SK-N-SH treated with all-trans-retinoic acid at 6 μM for 48 hours (cell line): ENCODE measurements at regions not wholly inside any gene's neighbourhood (a gene's known extent, or its start where the extent isn't known, plus 50 kb on each side); places are given as distances from the start of the nearest gene placed in this dataset.

ENCODE experiments used
- ATAC-seq: fragments of 200-7000 bp; cut with Tn5 transposase; 3 replicates; pipeline ENCODE4 v1.9.1; 2020; ENCODE audit warnings: mild to moderate bottlenecking, moderate library complexity
- BACH2 ChIP-seq: fragments of 250-450 bp; sonication (Bioruptor Pico); IDR thresholded peaks from 2 replicates; pipeline ENCODE4 v1.9.0; 2021; ENCODE audit warnings: mild to moderate bottlenecking, borderline replicate concordance
- CSRNP3 ChIP-seq: fragments of 250-450 bp; sonication (Bioruptor Pico); IDR thresholded peaks from 2 replicates; pipeline ENCODE4 v1.5.1; 2021; ENCODE audit warnings: mild to moderate bottlenecking, moderate library complexity
- ESRRG ChIP-seq: fragments of 250-450 bp; sonication (Bioruptor Pico); IDR thresholded peaks from 2 replicates; pipeline ENCODE4 v1.6.1; 2021; ENCODE audit warnings: mild to moderate bottlenecking
- GLIS3 ChIP-seq: fragments of 250-450 bp; sonication (Bioruptor Pico); IDR thresholded peaks from 2 replicates; pipeline ENCODE4 v1.5.0; 2020; ENCODE audit warnings: mild to moderate bottlenecking, moderate library complexity
- ISL1 ChIP-seq: fragments of 250-450 bp; sonication (Bioruptor Pico); IDR thresholded peaks from 2 replicates; pipeline ENCODE4 v2.1.2; 2022; ENCODE audit warnings: mild to moderate bottlenecking, moderate library complexity
- POU6F1 ChIP-seq: fragments of 250-450 bp; sonication (Bioruptor Pico); IDR thresholded peaks from 2 replicates; pipeline ENCODE4 v1.8.0; 2021; ENCODE audit warnings: low read depth, mild to moderate bottlenecking, moderate library complexity, borderline replicate concordance
- PPARA ChIP-seq: fragments of 250-450 bp; sonication (Bioruptor Pico); IDR thresholded peaks from 2 replicates; pipeline ENCODE4 v1.5.0; 2020; ENCODE audit warnings: mild to moderate bottlenecking, borderline replicate concordance
- RARB ChIP-seq: fragments of 250-450 bp; sonication (Bioruptor Pico); IDR thresholded peaks from 2 replicates; pipeline ENCODE4 v1.8.0; 2021; ENCODE audit warnings: mild to moderate bottlenecking, moderate library complexity
- TCF4 ChIP-seq: fragments of 250-450 bp; sonication (Bioruptor Pico); IDR thresholded peaks from 2 replicates; pipeline ENCODE4 v1.8.0; 2021; ENCODE audit warnings: mild to moderate bottlenecking, moderate library complexity, borderline replicate concordance
- TOX ChIP-seq: fragments of 250-450 bp; sonication (Bioruptor Pico); IDR thresholded peaks from 2 replicates; pipeline ENCODE4 v1.8.0; 2021; ENCODE audit warnings: mild to moderate bottlenecking, moderate library complexity, borderline replicate concordance
- TSHZ2 ChIP-seq: fragments of 250-450 bp; sonication (Bioruptor Pico); IDR thresholded peaks from 2 replicates; pipeline ENCODE4 v1.5.0; 2020; ENCODE audit warnings: mild to moderate bottlenecking, moderate library complexity
- ZC3H10 ChIP-seq: fragments of 250-450 bp; sonication (Bioruptor Pico); IDR thresholded peaks from 2 replicates; pipeline ENCODE4 v1.5.1; 2021; ENCODE audit warnings: mild to moderate bottlenecking, moderate library complexity
- ZFP3 ChIP-seq: fragments of 250-450 bp; sonication (Bioruptor Pico); IDR thresholded peaks from 2 replicates; pipeline ENCODE4 v1.5.0; 2020; ENCODE audit warnings: mild to moderate bottlenecking, moderate library complexity
- ZFP30 ChIP-seq: fragments of 450-650 bp; formaldehyde crosslinking; IDR thresholded peaks from 2 replicates; pipeline ENCODE4 v1.5.0; 2022; ENCODE audit warnings: mild to moderate bottlenecking, moderate library complexity
- ZNF565 ChIP-seq: fragments of 450-650 bp; formaldehyde crosslinking; conservative IDR thresholded peaks from 2 replicates; pipeline ENCODE4 v1.5.0; 2020; ENCODE audit warnings: low read depth, mild to moderate bottlenecking, moderate library complexity
- ZNF8 ChIP-seq: fragments of 450-650 bp; formaldehyde crosslinking; IDR thresholded peaks from 2 replicates; pipeline ENCODE4 v1.5.0; 2020; ENCODE audit warnings: mild to moderate bottlenecking, moderate library complexity

- TF ChIP-seq ZC3H10 = no peak
- no peak for TF ChIP-seq RARB (CRISPR knock-in tag)
- TF ChIP-seq ZFP30 (CRISPR knock-in tag) = no peak
- TF ChIP-seq GLIS3 (CRISPR knock-in tag) = no peak
- no peak for TF ChIP-seq CSRNP3 (CRISPR knock-in tag)
- TF ChIP-seq ZNF8 (CRISPR knock-in tag) = no peak
- ATAC-seq = no peak
These were observed 50.0 kb upstream of the TRPM1 start for GRCh38 chr15:31151301-31152233.

- TF ChIP-seq TOX (no peak), POU6F1 (no peak), ZNF565 (CRISPR knock-in tag) (no peak), TSHZ2 (CRISPR knock-in tag) (no peak)
- ATAC-seq = no peak
These were observed 52.0 kb upstream of the TRPM1 start for GRCh38 chr15:31153531-31153930.

- no peak for ATAC-seq
- TF ChIP-seq ZNF565 (CRISPR knock-in tag) (no peak), BACH2 (no peak), RARB (CRISPR knock-in tag) (no peak), CSRNP3 (CRISPR knock-in tag) (no peak), ZC3H10 (no peak), ZFP3 (CRISPR knock-in tag) (no peak), TCF4 (no peak), ISL1 (CRISPR knock-in tag) (no peak), ESRRG (CRISPR knock-in tag) (no peak), PPARA (CRISPR knock-in tag) (no peak), GLIS3 (CRISPR knock-in tag) (no peak), TSHZ2 (CRISPR knock-in tag) (no peak)
These were observed 53.6 kb upstream of the TRPM1 start for GRCh38 chr15:31155151-31155550.

- TF ChIP-seq GLIS3 (CRISPR knock-in tag) = no peak
- no peak for ATAC-seq
These were observed 54.7 kb upstream of the TRPM1 start for GRCh38 chr15:31156226-31156625.
